H9 (cell line): ENCODE measurements at regions not wholly inside any gene's neighbourhood (a gene's known extent, or its start where the extent isn't known, plus 50 kb on each side); places are given as distances from the start of the nearest gene placed in this dataset.

Source experiments
- DNase-seq: peaks from one replicate; pipeline ENCODE4 v3.0.0-alpha.2; 2017
- H2AFZ ChIP-seq: one replicate; pipeline ENCODE4 v1.6.1; 2013; ENCODE audit warnings: mild to moderate bottlenecking, low read length, control low read depth, moderate library complexity
- H2AK5ac ChIP-seq: 2 replicates; pipeline ENCODE4 v1.6.1; 2013; ENCODE audit warnings: low read length, control low read depth, mixed read lengths; ENCODE audit not compliant: insufficient read length
- H2BK120ac ChIP-seq: one replicate; pipeline ENCODE4 v1.6.1; 2013; ENCODE audit warnings: low read depth, mild to moderate bottlenecking, low read length, control low read depth, inconsistent platforms; ENCODE audit not compliant: poor library complexity, severe bottlenecking
- H2BK12ac ChIP-seq: 2 replicates; pipeline ENCODE4 v1.6.1; 2013; ENCODE audit warnings: low read length, control low read depth, mixed read lengths, low read depth; ENCODE audit not compliant: insufficient read length
- H2BK15ac ChIP-seq: 2 replicates; pipeline ENCODE4 v1.6.1; 2013; ENCODE audit warnings: low read depth, low read length, control low read depth
- H2BK20ac ChIP-seq: one replicate; pipeline ENCODE4 v1.6.1; 2013; ENCODE audit warnings: low read depth, mild to moderate bottlenecking, low read length, control low read depth, inconsistent platforms; ENCODE audit not compliant: poor library complexity, severe bottlenecking
- H2BK5ac ChIP-seq: 2 replicates; pipeline ENCODE4 v1.6.1; 2013; ENCODE audit warnings: low read length, control low read depth, mixed read lengths; ENCODE audit not compliant: insufficient read length
- H3K14ac ChIP-seq: 2 replicates; pipeline ENCODE4 v1.6.1; 2013; ENCODE audit warnings: low read length, control low read depth; ENCODE audit not compliant: insufficient read depth
- H3K18ac ChIP-seq: 2 replicates; pipeline ENCODE4 v1.6.1; 2013; ENCODE audit warnings: low read depth, mild to moderate bottlenecking, mixed read lengths, low read length, control low read depth; ENCODE audit not compliant: insufficient read length
- H3K23ac ChIP-seq: 2 replicates; pipeline ENCODE4 v1.6.1; 2013; ENCODE audit warnings: low read length, control low read depth, mixed read lengths, low read depth; ENCODE audit not compliant: insufficient read length
- H3K23me2 ChIP-seq: 2 replicates; pipeline ENCODE4 v1.6.1; 2013; ENCODE audit warnings: low read depth, mild to moderate bottlenecking, mixed read lengths, low read length, control low read depth; ENCODE audit not compliant: insufficient read length, poor library complexity, severe bottlenecking
- H3K27ac ChIP-seq: 2 replicates; pipeline ENCODE4 v1.5.1; 2013; ENCODE audit warnings: low read length, control low read depth, mixed read lengths, low read depth; ENCODE audit not compliant: insufficient read length
- H3K27me3 ChIP-seq: 2 replicates; pipeline ENCODE4 v1.6.1; 2013; ENCODE audit warnings: low read length, control low read depth, inconsistent platforms; ENCODE audit not compliant: insufficient read depth
- H3K4ac ChIP-seq: 2 replicates; pipeline ENCODE4 v1.6.1; 2013; ENCODE audit warnings: low read depth, mild to moderate bottlenecking, control low read depth, inconsistent platforms, low read length, moderate library complexity
- H3K4me1 ChIP-seq: 2 replicates; pipeline ENCODE4 v1.6.1; 2013; ENCODE audit warnings: low read length, control low read depth, inconsistent platforms; ENCODE audit not compliant: insufficient read depth
- H3K4me2 ChIP-seq: 2 replicates; pipeline ENCODE4 v1.6.1; 2013; ENCODE audit warnings: low read length, control low read depth, mixed read lengths; ENCODE audit not compliant: insufficient read length, insufficient read depth
- H3K56ac ChIP-seq: 2 replicates; pipeline ENCODE4 v1.6.1; 2013; ENCODE audit warnings: low read depth, mild to moderate bottlenecking, mixed read lengths, low read length, control low read depth; ENCODE audit not compliant: insufficient read length
- H3K79me1 ChIP-seq: 2 replicates; pipeline ENCODE4 v1.6.1; 2013; ENCODE audit warnings: low read depth, mild to moderate bottlenecking, moderate library complexity, low read length, control low read depth, inconsistent platforms; ENCODE audit not compliant: insufficient read depth, poor library complexity, severe bottlenecking
- H3K79me2 ChIP-seq: 2 replicates; pipeline ENCODE4 v1.6.1; 2013; ENCODE audit warnings: low read length, control low read depth, inconsistent platforms; ENCODE audit not compliant: insufficient read depth
- H3K9ac ChIP-seq: 2 replicates; pipeline ENCODE4 v1.6.1; 2013; ENCODE audit warnings: low read length, control low read depth, mixed read lengths; ENCODE audit not compliant: insufficient read length; ENCODE audit errors: extremely low read depth
- H3K9me3 ChIP-seq: one replicate; pipeline ENCODE4 v1.6.1; 2013; ENCODE audit warnings: low read depth, low read length, inconsistent platforms; ENCODE audit not compliant: control insufficient read depth
- H3T11ph ChIP-seq: one replicate; pipeline ENCODE4 v1.6.1; 2013; ENCODE audit warnings: mild to moderate bottlenecking, low read length, control low read depth, inconsistent platforms
- H4K20me1 ChIP-seq: one replicate; pipeline ENCODE4 v1.6.1; 2013; ENCODE audit not compliant: control insufficient read depth, insufficient read length, insufficient read depth
- H4K5ac ChIP-seq: 2 replicates; pipeline ENCODE4 v1.6.1; 2013; ENCODE audit warnings: low read depth, mild to moderate bottlenecking, mixed read lengths, low read length, control low read depth; ENCODE audit not compliant: insufficient read length
- H4K8ac ChIP-seq: replicated peaks from 2 replicates; pipeline ENCODE4 v1.6.1; 2013; ENCODE audit warnings: low read length, control low read depth, mixed read lengths, low read depth; ENCODE audit not compliant: insufficient read length
- H4K91ac ChIP-seq: 2 replicates; pipeline ENCODE4 v1.6.1; 2013; ENCODE audit warnings: low read depth, mild to moderate bottlenecking, moderate library complexity, mixed read lengths, low read length, control low read depth; ENCODE audit not compliant: insufficient read length
- H3K27ac Mint-ChIP-seq, 3 experiments: 2 replicates in 2 of 3; 3 replicates in 1 of 3; pipeline ENCODE4 v1.8.0; 2020 to 2021; ENCODE audit warnings: mixed read lengths in 3 of 3, mild to moderate bottlenecking in 1 of 3, moderate library complexity in 1 of 3
- H3K27me3 Mint-ChIP-seq: 2 replicates; pipeline ENCODE4 v1.8.0; 2021; ENCODE audit warnings: low read depth, mild to moderate bottlenecking, moderate library complexity, mixed read lengths
- H3K36me3 Mint-ChIP-seq, 3 experiments: 2 replicates in 2 of 3; 3 replicates in 1 of 3; pipeline ENCODE4 v1.8.0; 2020 to 2021; ENCODE audit warnings: low read depth in 3 of 3, mixed read lengths in 3 of 3; ENCODE audit not compliant: insufficient read depth in 1 of 3
- H3K4me1 Mint-ChIP-seq, 2 experiments: 2 replicates each; pipeline ENCODE4 v1.8.0; 2020; ENCODE audit warnings: mixed read lengths in 2 of 2
- H3K4me3 Mint-ChIP-seq, 2 experiments: 2 replicates in 1 of 2; 3 replicates in 1 of 2; pipeline ENCODE4 v1.8.0; 2020 to 2021; ENCODE audit warnings: mild to moderate bottlenecking in 2 of 2, mixed read lengths in 2 of 2, moderate library complexity in 1 of 2
- H3K9me3 Mint-ChIP-seq, 2 experiments: 2 replicates in 1 of 2; 3 replicates in 1 of 2; pipeline ENCODE4 v1.8.0; 2020; ENCODE audit warnings: mild to moderate bottlenecking in 2 of 2, mixed read lengths in 2 of 2, moderate library complexity in 1 of 2
- TF ChIP-seq, protein P1 (sequence below): fragments of 200-600 bp; sonication (generic); conservative IDR thresholded peaks from 3 replicates; pipeline ENCODE4 v1.8.0; 2021; ENCODE audit warnings: antibody characterized with exemption, mild to moderate bottlenecking

DNA sequence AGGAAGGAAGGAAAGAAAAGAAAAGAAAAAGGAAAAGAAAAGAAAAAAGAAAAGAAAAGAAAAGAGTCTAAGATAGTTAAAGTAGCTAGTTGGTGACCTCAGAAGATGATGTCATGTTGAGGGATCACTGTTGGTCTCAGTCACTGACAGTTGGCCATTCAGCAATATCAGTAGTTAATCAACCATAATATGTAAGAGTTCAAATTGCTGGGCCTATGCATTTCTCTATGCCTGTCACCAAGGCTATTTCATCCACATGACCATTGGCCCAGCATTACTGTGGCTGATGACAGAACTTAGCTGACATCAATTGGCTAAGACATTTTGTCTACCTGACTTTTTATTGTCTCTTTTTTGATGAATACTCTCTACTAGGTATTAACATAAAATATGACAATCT is 435.5 kb upstream of the CRIM1 start:
- H3K4me1 ChIP-seq: no peaks in the 10 kb centered on the region
- no peaks in the 10 kb centered on the region for H3K79me2 ChIP-seq
- no peak overlapping the region for H3K4ac ChIP-seq
- H2BK5ac ChIP-seq: no peak overlapping the region
- H3K4me3 Mint-ChIP-seq: no peak overlapping the region
- no peak overlapping the region for H4K8ac ChIP-seq
- no peak overlapping the region for H3K4me2 ChIP-seq
- no peak overlapping the region for H2BK12ac ChIP-seq
- no peak overlapping the region for H2AFZ ChIP-seq
- TF ChIP-seq, protein P1, sequence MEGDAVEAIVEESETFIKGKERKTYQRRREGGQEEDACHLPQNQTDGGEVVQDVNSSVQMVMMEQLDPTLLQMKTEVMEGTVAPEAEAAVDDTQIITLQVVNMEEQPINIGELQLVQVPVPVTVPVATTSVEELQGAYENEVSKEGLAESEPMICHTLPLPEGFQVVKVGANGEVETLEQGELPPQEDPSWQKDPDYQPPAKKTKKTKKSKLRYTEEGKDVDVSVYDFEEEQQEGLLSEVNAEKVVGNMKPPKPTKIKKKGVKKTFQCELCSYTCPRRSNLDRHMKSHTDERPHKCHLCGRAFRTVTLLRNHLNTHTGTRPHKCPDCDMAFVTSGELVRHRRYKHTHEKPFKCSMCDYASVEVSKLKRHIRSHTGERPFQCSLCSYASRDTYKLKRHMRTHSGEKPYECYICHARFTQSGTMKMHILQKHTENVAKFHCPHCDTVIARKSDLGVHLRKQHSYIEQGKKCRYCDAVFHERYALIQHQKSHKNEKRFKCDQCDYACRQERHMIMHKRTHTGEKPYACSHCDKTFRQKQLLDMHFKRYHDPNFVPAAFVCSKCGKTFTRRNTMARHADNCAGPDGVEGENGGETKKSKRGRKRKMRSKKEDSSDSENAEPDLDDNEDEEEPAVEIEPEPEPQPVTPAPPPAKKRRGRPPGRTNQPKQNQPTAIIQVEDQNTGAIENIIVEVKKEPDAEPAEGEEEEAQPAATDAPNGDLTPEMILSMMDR: no peak
- H2AK5ac ChIP-seq: no peak overlapping the region
- no peaks in the 10 kb centered on the region for H3K27me3 ChIP-seq
- peak overlapping the region in 1 of 3 experiments; percentile 71; a peak in 1 of 7 replicates for H3K27ac Mint-ChIP-seq
- H3T11ph ChIP-seq: no peak overlapping the region
- no peak overlapping the region for H4K5ac ChIP-seq
- no peak overlapping the region for H2BK20ac ChIP-seq
- no peaks in the 10 kb centered on the region for H4K20me1 ChIP-seq
- no peak overlapping the region for H3K56ac ChIP-seq
- no peak overlapping the region for H3K23ac ChIP-seq
- H3K27ac ChIP-seq: no peak overlapping the region
- H3K23me2 ChIP-seq: no peaks in the 10 kb centered on the region
- H3K18ac ChIP-seq: no peak overlapping the region
- H2BK15ac ChIP-seq: no peak overlapping the region
- H3K9me3 Mint-ChIP-seq: no peaks in the 10 kb centered on the region
- no peaks in the 10 kb centered on the region for H3K9me3 ChIP-seq
- no peaks in the 10 kb centered on the region for H3K36me3 Mint-ChIP-seq
- no peak overlapping the region for H3K9ac ChIP-seq
- H3K79me1 ChIP-seq: no peaks in the 10 kb centered on the region
- H3K4me1 Mint-ChIP-seq: peaks cover 3% of the 10 kb centered on the region in 2 experiments; a peak in 1 of 4 replicates
- no peak overlapping the region for H4K91ac ChIP-seq
- no peak overlapping the region for H2BK120ac ChIP-seq
- no peaks in the 10 kb centered on the region for H3K27me3 Mint-ChIP-seq
- H3K14ac ChIP-seq: no peak overlapping the region
- no peak for DNase-seq
